Embryonic facial prominence (tissue), 1 donor: ENCODE measurements at regions not wholly inside any gene's neighbourhood (a gene's known extent, or its start where the extent isn't known, plus 50 kb on each side); places are given as distances from the start of the nearest gene placed in this dataset.
A peak's percentile ranks its signal among the peaks of the same experiment; 100 is the strongest.

Source experiments
- DNase-seq: peaks from one replicate; pipeline ENCODE4 v3.0.0-alpha.2; 2016; ENCODE audit errors: extremely low spot score

DNA sequence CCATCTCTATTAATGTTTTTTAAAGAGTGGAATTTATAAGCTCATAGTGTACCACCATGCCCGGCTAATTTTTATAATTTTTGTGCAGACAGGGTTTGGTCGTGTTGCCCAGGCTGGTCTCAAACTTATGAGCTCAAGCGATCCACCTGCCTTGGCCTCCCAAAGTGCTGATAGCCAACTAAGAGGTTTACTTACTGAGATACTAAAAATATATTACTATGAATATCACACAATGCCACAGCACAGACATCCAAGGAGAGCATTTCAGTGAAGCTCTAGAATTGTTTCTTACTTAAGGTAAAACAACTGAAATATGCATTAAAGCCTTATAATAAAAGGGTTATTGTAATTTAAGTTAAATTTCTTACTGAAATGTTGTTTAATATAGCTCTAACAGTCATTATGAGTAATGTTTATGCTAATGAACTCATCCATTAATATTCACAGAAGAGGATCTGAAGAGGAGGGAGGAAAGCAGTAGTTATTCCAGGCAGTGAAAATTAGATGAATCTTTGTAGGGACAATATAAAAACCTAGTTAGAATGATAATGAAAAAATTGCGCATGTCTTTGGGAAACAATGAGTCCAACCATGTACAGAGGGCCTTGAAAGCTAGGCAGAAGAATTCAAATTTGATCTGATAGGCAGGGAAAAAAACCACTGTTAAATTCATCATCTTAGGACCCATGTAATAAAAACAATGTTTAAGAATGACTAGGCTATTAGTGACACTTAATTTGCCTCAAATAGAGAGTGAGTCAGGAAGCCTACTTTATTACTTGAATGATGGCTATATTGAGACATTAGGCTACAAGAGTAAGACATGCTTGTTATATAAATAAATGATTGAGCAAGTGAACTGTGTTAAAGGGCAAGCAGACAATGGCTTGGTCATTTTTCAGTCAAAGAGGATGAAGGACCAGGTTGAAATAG lies 99.2 kb downstream of the SLC41A2 start:
- DNase-seq, result no peak

- DNase-seq, result no peak
These were observed 101.6 kb downstream of the SLC41A2 start for GRCh38 chr12:104856531-104856930.

- DNase-seq, result no peak
These were observed 102.5 kb downstream of the SLC41A2 start for GRCh38 chr12:104855599-104855998.

DNA sequence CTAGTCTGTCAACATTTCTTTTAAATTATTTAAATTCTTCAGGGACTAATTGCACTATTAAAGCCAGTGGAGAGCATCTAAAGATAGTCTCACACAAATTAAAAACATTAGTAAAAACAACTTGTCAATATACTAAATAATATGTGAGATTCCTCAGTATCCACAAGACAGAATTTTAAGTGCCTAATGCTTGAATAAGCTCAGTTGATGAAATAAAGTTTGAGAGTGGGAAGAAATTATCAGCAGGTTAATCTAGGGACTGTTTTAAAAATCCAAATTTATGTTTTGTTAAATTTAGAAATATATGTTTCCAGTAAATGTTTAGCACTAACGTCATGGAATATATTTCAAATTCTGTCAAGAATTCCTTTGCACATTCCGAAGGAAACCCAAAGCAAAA lies 105.2 kb downstream of the SLC41A2 start:
- DNase-seq, result no peak

DNA sequence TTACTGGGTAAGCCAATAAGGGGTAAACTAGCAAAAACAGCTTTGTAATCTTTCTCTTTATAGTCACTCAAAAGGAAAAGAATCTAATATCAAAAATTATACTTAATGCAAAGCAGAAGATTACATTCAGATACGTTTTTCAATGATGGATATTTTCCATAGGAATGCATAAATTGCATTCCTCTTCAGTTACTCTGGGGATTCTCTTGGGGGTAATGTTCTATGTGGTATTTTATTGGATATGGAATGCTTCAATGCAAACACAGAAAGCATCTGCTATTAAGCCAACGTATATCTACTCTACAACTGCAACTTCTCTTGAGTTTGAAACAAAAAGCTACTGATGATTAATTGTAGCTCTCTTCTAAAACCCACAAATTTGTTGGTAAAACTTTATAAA lies 106.0 kb downstream of the SLC41A2 start:
- DNase-seq, result peak; percentile 11

DNA sequence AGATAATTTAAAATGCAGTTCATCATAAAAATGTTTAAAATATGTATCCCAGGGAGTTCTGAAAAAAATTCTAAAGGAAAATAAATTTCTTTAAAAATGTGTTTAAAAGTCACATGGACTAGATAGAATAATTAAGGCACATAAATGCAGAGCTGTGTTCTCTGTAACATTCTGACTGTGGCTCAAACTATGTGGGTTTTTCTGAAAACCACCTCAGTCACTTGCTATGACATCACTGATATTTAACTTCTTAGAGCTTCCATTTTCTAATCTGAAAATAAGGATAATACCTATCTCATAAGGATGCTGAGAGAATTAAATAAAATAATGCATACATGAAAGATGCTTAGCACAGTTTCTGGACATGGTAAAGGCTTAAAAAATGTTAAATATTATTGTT lies 107.3 kb downstream of the SLC41A2 start:
- DNase-seq, result no peak

DNA sequence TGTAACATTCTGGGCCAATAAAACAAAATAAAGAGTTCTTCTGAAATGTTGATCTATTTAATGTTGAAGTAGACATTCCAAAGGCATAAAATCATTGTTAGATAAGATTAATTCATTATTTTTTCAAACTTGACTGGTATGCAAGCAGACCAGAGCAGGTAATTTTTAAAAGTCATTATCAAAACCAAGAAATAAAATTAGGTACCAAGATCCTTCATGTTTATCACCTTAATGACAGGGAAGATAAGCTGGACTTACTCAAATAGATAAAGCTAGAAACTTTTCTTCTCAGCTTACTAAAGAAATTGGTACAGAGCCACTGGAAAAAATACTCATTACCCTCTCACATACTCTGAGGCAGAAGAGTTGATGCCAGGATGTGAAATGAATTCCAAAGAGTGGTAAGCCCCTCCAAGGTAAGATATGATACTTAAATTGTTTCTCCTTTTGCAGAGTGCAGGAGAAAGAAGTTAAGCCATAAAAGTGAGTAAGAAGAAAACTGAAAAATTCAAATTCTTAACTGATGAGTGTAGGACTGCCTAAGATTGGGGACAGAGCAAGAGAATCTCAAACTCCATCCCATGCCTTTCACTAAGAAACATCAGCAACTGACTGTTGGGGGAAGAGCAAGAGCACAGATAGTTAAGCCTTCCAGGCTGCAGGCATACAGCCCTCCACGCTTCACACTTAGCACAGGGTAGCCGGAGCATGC lies 111.9 kb downstream of the SLC41A2 start:
- DNase-seq, result no peak

DNA sequence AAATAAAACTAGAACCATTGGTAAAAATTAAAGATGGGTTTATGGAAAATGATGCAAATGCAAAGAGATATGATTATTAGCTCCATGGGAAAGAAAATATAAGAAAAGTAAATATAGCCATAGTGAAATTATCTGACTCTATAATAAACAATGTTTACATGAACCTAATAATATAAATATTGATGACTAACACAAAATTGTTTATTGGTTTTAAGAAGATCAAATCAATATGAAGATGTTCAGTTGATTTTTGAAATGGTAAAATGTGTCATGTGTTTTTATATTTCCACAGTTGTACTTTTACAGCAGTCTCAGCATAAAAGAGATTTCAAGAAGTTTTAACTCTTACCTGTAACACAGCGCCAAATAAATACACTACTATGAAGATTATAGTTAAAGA lies 114.0 kb downstream of the SLC41A2 start:
- no peak for DNase-seq

DNA sequence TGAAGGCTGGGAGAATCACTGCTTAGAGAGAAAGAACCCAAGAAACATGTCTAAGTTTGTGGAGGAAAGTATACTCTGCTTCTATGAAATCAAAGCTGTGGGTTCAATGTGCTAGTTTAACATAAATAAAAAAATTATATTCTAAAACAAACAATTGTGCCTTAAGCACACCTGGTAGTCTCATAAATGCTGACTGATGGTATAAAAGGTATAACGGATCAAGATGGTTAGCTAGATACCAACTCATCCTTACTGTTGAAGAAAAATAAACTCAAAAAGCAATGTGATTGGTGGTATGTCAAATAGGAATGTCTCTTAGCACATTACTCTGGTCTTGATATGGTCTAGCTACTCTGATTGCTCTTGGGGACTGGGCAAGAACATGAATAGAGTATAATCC lies 117.8 kb downstream of the SLC41A2 start:
- DNase-seq, result no peak

GRCh38 chr12:104835317-104835716 lies 122.8 kb downstream of the SLC41A2 start:
- no peak for DNase-seq

DNA sequence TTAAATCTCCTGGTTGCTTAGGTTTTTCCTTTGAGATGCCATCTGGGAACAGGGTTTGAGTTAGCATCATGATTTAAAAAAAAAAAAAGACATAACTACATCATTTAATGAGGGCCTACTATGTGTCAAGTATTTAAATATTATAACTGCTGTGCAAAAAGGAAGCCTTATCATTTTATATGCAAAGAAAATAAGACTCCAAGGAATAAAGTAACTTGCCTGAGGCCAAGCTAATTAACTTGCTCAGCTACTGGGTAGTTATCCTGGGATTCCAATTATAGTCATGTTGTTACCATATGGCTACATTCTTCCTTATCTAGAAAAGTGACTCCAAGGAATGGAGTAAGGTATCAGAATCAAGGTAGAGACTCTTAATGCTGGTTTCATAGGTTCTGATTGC lies 123.5 kb downstream of the SLC41A2 start:
- no peak for DNase-seq

DNA sequence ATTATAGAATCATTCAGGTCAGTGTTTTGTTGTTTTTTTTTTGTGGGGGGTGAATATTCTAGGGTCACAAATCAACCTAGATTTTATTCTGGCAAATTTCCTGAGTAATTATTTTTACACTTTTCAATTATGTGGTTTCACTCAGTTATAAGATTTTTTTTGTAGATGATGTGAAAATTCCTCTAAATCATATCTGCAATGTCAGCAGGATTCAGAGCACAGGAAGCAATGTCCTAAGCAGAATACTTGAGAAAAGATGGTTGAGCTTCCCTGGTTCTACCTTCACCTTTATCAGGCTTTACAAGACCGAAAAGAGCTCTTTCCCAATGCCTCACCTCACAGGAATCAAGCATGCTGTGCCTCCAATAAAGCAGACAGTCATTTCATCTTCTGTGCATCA lies 124.3 kb downstream of the SLC41A2 start:
- no peak for DNase-seq

DNA sequence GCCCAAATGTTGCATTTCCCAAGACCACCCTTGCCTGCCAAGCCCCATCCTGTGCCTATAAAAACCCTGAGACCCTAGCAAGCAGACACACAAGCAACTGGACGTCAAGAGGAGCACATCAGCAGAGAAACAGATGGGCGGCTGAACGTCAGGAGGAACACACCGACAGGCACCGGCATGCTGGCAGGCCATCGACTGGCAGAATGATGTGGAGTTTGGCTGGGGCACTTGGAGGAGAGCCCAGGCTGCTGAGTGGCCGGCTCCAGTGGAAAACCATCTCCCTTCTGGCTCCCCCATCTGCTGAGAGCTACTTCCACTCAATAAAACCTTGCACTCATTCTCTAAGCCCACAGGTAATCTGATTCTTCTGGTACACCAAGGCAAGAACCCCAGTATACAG lies 130.1 kb downstream of the SLC41A2 start:
- no peak for DNase-seq

GRCh38 chr12:104827587-104827986 lies 130.5 kb downstream of the SLC41A2 start:
- no peak for DNase-seq

DNA sequence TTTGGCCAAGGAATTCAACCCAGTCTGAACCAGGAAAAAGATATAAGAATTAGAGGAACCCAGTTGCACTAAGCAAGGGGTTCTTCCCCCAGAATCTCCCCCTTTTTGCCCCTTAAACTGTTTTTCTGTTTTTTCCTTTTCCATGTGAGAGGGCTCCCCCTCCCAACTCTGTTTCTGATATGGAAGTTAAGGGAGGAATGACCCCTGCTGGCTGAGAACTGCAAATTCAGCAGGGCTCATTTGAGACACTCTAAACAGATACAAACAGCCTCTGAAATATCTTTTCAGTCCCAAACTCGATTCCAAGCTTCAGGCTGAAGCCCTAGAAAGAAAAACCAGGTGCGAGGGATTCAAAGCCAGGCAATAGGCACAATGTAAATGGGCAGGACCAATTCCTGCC lies 132.7 kb downstream of the SLC41A2 start:
- DNase-seq, result no peak

- DNase-seq, result no peak
These were observed 134.1 kb downstream of the SLC41A2 start for GRCh38 chr12:104823985-104824461.

DNA sequence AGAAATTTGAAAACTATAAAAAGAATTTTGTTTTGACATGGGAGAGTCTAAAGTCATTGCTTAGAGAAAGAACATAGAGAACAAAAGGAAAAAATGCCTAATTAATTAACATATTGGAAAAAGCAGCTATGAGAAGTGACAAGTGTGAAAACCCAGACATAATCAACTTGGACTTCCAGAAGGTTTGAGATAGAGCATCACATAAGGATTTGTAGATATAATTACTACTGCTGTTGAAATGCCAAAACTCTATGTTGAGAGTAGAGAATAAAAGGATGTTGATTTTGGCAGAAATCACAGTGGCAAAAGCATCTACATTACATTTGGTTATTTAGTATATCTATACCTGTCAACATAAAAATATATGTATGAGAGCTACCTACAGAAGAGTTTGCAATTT lies 135.1 kb downstream of the SLC41A2 start:
- no peak for DNase-seq

- DNase-seq, result no peak
These were observed 141.1 kb downstream of the SLC41A2 start for GRCh38 chr12:104816845-104817503.

GRCh38 chr12:104815935-104816334 lies 142.2 kb downstream of the SLC41A2 start:
- no peak for DNase-seq

DNA sequence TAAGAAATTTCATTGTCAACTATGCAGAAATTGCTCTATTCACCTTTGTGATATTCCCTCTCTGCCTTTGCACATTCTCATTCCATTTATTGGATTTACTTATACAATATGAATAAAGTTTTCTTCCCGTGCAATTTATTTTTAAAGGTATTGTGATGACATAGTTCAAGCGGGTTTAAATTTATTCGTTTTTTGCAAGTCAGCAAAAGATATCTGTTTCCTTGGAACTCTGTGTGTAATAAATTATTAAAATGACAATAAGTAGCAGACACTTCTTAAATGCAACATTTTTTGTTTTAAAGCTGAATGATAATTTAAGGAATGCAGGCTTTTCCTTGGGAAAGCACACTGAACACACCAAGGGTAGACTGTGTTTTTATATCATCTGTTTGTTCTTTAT lies 143.1 kb downstream of the SLC41A2 start:
- no peak for DNase-seq
